GM19372 (cell line): ENCODE measurements at regions not wholly inside any gene's neighbourhood (a gene's known extent, or its start where the extent isn't known, plus 50 kb on each side); places are given as distances from the start of the nearest gene placed in this dataset.
A peak's percentile ranks its signal among the peaks of the same experiment; 100 is the strongest.
"Not testable (repeated sequence)": the region's sequence is repeated elsewhere in the genome, so short reads cannot be mapped to it uniquely, and the experiment has no call there.

Experiments
- ATAC-seq: cut with Tn5 transposase; IDR thresholded peaks from one replicate; pipeline ENCODE4 v1.9.1; 2021; ENCODE audit warnings: mild to moderate bottlenecking, low read depth, moderate library complexity; ENCODE audit not compliant: unreplicated experiment

DNA sequence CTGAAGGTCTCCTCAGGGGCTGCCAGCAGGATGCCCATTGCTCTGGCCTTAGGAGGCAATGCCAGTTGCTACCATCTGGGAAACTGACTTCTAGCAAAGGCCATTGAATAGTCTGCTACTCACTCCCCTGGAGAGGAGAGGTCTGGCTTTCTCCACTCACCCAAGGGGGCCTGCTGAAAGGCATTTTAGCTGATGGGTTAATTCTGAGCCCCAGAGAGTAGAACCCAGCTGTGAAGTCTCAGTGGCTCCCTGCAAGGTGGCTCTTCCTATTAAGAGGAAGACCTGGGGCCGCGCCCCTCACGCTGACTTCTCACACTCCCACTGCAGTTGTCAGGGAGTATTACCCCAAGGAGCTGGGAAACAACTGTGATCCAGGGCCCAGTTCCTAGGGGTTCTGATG is 213.3 kb upstream of the GALNT2 start:
- no peak for ATAC-seq

DNA sequence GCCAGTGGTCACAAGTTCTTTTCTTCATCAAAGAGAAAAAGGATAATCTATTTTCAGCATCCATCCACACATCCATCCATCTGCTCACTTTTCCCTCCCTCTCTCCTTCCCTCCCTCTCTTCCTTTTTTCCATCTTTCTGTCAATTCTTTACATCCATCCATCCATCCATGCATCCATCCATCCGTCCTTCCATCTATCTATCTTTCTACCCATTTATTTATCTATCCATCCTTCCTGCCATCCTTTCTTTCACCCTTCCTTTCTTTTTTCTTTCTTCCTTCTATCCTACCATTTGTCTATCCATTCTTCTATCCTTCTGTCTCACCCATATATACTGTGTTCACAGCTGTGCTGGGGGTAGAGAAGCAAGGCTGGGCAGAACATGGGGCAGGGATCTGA is 212.4 kb upstream of the GALNT2 start:
- ATAC-seq, result no peak

DNA sequence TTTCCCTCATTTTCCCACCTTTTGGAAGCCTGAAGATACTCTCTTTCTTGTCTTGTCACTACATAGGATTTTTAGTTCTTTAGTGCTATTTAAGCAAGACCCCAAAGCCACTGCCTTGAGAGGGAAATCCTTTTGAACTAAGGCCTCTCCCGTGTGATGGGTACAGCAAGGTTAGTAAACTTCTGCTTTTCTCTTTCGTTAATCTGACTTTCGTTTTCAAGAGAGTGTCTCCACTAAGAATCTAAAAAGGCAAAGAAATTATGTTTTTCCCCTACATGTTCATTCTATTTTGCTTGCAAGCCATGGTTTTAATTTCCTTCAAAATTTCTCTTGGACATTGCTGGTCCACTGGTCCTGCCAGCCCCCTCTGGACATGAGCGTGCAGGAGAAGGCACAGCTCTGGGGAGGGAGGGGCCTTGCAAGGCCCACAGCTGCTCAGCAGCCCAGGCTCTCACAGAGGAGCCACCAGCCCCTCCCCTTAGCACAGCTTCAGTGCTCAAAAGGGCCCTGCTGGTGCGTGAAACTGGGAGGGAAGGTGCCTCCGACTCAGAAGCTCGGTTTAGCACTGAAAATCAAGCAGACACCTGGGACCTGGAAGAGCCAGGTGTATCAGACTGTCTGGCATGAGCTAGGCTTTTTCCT is 210.9 kb upstream of the GALNT2 start:
- ATAC-seq, result peak; percentile 96

DNA sequence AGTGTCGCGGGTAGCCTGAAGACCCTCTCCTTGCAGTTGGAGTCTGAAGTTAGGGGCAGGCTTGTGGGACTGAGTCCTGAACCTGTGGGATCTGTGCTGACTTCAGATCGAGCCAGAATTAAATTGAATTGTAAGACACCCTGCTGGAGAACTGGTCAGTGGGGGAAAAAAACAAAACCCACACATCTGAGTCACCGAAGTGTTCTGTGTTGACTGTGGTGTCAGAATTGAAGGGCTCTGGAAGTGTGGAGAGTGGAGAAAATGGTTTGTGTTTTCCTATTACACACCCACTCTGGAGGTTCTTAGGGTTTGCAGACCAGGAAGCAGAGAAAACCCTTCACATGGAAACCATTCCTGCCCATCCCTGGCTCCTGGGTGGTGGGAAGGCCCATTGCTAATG is 209.5 kb upstream of the GALNT2 start:
- ATAC-seq, result no peak

DNA sequence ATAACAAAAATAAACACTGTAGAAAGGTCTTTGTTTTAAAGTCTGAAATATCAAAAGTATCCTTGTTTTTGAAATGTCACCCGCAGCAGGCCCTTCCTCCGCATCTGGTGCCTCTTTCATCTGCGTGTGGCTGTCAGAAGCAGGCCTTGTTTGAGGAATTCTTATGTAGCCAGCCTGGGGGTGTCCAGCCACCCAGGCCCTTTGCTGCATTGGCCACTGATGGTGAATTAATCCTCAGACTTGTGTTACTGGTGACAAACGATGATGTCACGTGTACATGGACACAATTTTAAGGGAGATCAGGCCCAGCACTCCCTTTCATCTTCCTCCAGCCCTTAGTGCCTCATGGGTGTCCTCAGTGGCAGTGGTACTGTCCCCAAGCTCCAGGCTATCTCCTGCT is 208.0 kb upstream of the GALNT2 start:
- ATAC-seq, result no peak

DNA sequence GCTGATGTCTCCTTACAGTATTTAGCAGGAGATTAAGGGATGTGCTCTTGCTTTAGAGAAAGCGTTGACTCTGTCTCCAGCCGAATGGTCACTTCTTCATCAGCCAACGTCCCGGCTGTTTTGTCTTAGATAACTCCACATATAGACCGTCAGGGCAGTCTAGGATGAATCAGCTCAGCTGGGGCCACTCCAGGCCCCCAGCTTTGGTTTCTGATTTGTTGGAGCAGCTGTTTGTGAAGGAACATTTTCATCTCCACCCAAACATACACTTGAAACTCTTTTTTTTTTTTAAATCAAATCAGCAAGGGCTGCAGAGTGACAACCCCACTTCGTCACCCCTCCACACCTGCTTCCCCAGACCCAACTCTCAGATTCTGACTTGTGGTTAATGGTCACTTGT is 206.1 kb upstream of the GALNT2 start:
- no peak for ATAC-seq

DNA sequence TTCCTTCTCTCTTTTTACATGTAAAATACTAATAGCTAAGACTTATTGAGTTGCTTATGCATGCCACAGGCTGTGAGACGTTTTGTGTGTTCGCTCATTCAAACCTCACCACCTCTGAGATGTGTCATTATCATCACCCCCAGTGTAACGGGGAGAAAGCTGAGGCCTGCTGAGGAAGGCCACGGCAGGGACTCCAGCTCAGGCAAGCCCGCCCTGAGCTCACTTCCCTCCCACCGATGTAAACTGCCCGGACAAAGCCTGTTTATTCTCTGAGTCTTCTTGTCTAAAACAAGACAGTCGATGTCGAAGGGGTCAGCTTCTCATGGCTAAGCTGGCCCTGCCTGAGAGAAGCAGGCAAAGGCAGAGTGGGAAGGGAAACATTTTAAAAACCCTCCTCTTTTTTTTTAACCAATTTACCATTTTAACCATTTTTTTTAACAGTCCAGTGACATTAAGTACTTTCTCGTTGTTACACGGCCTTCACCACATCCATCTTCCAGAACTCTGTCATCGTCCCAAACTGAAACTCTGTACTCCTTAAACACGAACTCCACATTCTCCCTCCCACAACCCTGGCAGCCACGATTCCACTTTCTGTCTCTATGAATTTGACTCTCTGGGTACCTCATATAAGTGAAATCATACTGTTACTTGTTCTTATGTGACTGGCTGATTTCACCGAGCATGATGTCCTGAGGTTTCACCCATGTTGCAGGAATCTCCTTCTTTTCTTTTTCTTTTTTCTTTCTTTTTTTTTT is 204.8 kb upstream of the GALNT2 start:
- ATAC-seq, result no peak

DNA sequence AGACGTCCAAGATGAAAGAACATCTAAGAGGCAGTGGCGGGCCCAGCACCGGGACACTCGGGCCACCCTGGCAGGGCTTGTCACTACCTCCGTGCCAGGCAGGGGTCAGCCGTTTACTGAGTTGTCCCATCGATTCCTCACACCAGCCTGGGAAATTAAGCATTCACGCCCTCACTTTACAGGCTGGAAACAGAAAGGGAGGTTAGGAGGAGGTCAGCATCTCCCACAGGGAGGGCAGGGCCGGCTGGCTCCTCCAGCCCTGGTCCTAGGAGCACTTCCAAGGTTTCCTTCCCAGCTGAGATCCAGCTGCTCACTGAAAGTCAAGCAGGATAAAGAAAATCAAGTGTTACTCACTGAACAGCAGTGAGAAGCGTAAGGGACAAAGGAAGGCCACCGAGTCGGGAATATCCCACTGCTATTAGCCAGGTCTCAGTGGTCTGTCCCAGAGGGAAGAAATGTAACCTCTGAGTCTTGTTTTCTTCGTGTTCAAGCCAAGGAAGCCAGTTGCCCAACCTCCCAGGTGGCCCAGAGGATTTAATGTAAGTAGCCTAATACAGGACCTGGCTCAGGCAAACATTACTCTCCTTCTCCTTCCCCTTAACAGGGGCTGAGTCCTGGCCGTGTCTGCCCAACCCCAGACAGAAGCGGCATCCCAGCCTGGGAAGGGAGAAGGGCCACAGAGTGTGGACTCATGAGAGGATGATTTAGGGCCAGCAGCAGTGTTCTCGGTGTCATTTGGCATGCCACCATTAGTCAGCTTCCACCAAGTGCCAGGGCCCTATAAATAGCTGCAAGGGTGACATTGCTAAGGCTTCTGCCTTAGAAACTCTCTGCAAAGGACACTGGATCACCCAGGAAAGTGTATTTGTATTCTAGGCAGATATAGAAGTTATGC is 203.1 kb upstream of the GALNT2 start:
- ATAC-seq, result no peak

DNA sequence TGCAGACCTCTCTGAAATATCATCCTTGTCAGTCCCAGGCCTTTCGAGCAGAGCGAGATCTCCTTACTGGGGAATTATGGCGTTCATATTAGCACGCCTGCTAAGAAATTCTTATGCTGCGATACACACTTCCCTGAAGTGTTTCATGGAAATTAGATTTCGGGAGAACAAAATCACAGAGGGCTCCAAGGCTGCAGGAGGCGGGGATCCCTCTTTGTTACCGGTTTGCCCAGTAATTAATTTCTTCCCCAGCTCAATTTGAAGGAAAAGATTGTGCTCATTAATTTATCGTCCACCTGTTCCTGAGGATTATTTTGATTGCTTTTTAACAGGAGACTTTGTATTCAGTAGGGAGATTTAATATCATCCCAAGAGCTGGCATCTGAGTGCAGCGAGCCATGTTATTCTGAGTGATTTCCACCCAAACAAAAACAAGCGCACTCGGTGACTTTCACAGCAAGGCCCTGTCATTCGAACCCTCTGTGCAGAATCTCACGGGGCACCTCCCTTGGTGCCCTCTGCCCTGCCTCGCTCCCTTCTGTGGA is 202.3 kb upstream of the GALNT2 start:
- ATAC-seq, result no peak

DNA sequence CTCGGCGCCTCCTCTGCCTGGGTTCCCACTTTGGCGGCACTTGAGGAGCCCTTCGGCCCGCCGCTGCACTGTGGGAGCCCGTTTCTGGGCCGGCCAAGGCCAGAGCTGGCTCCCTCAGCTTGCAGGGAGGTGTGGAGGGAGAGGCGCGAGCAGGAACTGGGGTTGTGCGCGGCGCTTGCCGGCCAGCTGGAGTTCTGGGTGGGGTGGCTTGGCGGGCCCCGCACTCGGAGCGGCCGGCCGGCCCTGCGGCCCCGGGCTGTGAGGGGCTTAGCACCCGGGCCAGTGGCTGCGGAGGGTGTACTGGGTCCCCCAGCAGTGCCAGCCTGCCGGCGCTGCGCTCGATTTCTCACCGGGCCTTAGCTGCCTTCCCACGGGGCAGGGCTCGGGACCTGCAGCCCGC is 201.7 kb upstream of the GALNT2 start:
- ATAC-seq, result not testable (repeated sequence)

DNA sequence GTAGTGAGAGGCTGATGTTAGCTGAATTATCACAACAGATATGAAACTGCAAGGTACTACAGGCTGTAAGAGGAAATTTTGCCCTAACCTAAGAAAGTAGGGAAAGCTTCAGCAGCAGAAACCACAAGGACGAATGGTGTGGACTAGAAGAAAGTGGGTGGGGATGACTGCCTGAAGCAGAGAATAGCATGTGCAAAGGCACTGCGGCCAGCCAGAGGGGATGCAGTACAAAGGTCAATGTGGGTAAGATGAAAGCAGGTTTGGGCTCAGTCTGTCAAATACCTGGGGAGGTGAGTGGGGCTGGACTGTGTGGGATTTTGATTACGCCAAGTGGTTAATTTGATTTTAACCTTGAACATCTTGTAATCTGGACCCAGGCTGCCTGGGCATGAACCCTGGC is 199.3 kb upstream of the GALNT2 start:
- no peak for ATAC-seq

DNA sequence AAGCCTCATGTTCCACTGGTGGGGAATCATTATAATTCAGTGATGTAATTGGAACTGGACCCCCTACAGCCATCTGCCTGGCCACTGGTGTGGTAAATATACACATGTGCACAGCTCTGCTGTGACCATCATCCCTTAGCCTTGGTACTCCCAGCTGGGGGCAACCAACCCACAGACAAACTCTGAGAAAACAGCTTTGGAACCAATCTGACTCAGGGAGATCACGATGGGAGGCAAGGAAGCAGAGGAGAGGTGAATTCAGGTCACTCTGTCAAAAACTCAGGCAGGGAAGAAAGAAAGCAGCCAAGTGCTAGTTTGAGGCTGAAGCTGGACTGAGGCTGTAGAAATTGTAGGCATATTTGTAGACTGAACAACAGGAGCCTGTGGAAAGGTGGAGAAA is 197.8 kb upstream of the GALNT2 start:
- ATAC-seq, result no peak

DNA sequence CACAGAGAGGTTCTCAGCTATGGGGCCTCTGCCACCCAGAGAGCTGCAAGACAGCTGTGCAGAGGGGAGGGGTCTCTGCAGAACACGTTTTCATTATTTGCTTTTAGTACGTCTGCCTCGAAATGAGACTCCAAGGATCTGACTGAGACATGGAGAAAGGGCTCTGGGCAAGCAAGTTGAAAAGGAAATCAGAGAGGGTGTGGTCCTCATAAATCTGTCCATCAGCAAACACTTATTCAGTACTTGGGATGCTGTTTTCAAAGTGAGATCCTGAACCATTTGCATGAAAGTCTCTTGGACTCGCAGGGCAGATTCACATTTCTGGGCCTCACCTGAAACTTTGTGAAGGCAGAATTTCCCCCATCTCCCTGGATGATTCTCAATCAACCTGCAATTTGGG is 197.4 kb upstream of the GALNT2 start:
- no peak for ATAC-seq

DNA sequence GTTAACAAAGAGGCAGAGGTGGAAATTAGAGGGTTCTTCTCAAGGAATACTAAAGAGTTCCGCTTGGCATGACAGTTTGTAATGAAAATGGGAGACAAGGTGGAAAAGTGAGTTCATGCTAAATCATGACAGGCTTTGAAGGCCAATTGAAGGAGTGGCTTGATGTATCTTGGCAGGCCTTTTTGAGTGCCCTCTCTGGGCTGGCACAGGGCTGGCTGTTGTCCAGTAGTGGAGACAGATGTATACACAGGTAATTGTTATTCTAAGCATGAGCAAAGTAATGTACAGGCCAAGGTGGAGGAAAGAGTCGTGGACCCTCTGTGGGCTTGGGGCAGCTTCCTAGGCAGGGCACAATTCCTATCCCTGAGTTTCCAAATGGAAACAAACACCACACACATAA is 196.7 kb upstream of the GALNT2 start:
- ATAC-seq, result no peak

DNA sequence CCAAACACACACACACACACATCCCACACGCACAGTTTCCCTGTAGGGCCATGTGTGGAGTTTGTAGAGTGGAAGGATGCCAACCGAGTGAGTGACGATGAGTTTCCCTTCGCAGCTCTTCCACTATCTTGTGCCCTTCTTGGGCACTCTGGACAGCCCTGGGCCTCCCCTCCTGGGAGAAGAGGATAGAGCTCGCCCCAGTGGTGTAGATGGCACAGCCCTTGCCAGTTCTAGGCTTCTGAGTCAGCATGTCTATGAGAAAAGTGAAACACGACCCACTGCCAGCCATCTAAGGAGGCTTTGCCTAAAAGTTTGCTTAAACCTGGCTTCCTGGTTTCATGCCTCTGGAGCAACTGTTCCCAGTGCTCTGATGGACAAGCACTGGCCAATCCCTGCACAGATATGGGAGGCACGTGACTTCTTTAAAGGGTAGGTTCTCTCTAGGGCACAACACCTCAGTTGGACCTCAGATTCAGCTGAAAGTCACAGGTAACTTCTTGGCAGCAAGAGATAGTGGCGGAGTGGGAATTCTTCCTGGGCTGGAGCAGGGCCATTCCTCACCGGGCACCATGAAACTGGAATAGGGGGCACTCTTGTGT is 195.9 kb upstream of the GALNT2 start:
- ATAC-seq, result no peak

DNA sequence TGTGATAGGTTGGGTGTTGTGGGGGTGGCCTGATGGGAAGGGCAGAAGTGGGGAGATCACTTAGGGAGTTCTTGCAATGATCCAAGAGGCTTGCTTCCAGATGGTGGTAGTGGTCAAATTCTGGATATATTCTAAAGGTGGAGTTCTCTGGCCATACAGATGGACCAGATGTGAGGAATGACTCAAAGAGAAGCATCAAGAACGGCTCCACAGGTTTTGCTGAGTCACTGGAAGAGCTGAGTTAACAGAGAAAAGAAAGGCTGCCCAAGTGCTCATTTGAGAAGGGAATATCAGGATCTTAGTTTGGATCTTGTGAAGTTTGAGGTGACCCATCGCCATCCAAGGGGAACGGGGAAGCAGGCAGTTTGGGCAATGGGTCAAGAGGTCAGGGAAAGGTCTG is 192.9 kb upstream of the GALNT2 start:
- ATAC-seq, result no peak

DNA sequence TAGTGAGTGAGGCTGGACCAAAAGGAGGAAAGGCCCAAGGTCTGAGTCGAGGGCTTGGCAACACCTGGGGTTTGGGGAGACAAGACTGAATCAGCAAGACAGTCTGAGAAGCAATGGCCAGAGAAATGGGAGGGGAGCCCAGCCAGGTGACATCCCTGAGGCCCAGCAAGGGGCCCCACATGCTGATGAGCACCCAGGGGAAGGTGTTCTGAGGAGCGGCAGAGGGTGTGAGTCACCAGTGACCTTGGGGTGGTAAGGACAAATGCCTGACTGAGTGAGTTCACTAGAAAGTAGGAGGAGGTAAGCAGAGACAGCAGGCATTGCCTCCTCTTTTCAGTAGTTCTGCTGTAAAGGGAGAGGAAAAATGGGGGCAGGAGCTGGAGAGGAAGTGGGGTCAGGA is 192.4 kb upstream of the GALNT2 start:
- ATAC-seq, result no peak

DNA sequence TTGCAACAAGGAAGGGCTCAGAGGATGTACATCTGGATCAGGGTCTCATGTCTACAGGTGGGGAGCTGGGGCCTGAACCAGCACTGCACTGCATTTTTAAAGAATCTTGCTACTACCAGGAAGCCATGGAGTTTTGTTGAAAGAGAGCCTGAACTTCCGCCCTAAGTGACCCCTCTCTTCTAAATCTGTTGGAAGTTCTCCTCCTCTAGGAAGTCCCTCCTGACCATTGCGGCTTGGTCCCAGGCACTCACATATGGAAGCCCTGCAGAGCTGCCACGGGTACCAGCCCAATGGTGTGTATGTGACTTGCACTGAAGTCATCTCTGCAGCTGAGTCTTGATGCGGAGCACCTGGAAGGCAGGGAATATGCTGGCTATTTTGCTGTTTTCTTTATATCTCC is 192.0 kb upstream of the GALNT2 start:
- ATAC-seq, result no peak

DNA sequence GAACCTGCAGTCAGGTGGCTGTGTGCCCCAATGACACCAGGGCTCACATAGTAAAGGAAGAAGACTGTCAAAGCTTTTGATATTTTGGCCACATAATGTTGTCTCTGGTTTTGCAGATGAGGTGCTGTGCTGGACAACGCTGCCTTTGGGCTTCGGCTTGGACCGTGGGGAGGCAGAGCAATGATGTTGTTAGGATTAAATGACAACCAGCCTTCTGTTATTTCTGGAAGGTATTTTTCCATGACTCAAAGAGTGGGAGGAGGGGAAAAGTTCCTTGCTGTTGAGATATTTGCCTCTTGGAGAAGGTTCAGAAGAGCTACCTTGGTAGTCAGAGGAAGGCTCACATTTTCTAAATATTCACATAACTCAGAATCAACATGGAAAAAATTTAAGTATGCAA is 187.3 kb upstream of the GALNT2 start:
- ATAC-seq, result no peak

DNA sequence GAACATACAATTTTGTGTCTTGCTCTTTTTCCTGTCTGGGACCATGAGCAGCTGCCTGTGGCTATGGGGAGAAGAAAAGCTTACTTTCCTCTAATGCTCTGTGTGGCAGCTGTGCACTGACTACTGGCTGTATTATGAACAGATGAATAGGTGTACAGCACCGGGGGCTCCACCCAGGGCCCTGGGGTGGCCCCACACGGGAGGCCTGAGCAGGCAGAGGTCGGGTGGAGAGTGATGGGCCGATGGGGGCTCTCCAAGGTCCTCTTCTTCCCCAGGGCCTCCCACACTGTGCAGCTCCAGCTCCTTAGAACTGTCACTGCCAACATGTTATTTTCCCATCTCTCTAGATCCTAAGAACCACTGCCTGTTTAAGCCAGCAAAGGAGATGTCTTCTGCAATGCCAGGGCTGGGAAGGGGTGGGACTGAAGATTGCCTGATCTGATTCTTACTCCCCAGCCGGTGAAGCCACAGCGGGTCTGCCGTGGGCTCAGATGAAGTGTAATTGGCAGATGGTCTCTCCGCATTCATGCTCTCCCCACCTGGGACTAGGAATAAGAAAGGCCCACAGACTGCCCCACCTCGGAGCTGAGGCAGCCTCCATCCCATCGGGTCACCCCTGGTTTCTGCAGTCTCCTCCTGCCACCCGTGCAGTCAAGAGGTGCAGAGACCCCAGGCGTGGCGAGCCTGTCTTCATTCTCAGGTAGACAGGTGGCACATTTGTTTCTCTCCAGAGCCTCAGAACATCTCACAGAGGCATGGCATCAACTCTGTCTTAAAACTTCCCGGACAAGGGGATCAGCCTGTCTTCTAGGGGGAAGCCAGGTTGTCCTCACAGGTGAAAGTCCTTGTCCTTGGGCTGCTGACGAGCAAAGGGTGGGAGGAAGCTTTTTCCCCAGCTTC is 186.5 kb upstream of the GALNT2 start:
- ATAC-seq, result no peak
